TTC549 (cell line): ENCODE measurements at regions not wholly inside any gene's neighbourhood (a gene's known extent, or its start where the extent isn't known, plus 50 kb on each side); places are given as distances from the start of the nearest gene placed in this dataset.
"Not testable (repeated sequence)": the region's sequence is repeated elsewhere in the genome, so short reads cannot be mapped to it uniquely, and the experiment has no call there.

ENCODE experiments used
- FAIRE-seq: peaks from 2 replicates; lab custom pipeline; 2012; peaks lifted over from hg19 to GRCh38; lab: Jason Lieb, UNC

DNA sequence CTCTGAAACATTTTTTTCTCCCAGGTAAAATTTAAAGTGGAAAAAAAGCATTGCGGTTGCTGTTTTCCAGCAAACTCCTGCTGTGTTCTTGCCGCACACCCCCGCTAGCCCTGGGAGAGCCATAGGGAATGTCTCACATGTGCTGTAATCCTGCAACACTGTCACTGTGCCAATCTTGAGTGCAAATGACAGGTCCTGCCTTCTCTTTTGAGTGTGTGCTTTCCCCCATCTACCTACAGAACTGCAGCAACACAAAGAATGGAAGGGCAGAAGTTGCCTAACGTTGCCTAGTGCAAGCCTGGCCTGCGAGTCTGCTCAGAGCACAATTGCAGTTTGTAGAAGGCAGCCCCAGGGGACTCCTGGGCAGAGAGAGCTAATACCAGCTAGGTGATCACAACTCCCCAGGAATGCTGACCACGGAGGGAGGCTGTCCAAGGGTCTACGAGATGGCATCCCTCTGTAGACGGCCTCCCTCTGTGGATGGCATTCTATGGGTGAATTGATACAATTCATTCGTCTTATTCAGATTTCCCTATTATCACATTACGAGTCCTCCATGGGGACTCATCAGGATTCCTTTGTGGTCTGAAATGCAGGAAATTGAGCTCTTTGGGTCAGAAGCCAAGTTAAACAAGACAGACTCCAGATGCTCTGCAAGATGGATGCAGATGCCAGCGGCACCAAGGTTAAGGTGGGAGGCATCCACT is 172.6 kb upstream of the S1PR3 start:
- no peak for FAIRE-seq

DNA sequence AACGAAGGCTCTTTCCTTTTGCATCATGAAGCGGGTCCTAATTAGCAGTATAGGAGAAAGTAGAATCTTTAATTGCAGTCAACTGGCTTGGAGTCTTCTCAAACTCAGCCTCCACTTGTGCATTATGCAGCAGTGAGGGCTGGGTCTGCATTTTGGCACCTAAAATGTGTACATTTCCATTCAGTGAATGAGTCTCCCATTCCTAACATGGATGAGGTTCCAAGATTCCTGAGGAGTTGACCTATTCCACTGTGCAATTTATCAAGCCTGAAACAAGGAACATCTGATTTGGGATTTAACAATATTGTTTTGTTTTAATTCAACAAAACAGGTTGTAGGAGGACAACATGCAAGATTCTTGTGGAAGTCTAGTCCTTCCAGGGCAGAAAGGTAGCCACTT is 171.8 kb upstream of the S1PR3 start:
- FAIRE-seq: no peak

DNA sequence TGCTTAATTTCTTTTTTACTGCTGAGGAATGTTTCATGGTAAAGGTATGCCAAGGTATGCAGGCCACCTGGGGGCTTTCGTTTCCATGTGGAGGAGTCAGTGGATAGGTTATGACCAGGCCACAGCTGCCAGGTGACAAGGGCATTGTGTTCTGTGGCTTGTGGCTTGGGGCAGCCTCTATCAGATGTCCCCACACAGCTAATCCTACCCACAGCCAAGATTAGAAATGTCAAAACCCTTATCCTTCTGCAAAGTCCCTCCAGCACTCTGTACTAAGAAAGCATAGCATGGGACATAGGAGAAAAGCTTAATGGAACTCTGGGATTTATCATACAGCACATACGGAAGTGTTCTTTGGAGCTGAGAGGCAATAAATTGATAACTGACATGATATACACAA is 171.2 kb upstream of the S1PR3 start:
- FAIRE-seq: no peak

DNA sequence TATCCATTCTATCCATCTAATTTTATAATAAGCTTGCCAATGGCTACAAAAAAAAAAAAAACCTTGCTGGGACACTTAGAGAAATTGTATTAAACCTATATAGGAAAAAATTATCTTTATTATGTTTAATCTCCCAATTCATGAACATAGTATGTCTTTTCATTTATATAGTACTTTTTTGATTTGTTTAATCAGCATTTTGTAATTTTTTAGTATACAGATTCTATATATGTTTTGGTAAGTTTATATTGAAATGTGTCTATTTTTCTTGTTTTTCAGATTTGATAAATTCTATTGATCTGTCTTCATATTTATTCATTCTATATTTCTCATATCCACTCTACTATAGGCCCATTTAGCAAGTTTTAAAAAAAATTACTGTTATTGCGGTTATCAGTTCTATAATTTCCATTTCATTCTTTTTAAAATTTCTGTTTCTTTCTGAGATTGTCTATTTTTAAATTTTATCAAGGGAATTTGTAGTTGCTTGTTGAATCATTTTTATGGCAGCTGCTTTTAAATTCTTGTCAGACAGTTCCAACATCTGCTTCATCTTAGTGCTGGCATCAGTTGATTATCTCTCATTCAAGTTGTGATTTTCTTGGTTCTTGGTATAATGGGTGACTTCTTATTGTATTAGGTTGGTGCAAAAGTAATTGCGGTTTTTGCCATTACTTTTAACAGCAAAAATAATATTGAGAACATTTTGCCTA is 170.1 kb upstream of the S1PR3 start:
- FAIRE-seq: no peak

DNA sequence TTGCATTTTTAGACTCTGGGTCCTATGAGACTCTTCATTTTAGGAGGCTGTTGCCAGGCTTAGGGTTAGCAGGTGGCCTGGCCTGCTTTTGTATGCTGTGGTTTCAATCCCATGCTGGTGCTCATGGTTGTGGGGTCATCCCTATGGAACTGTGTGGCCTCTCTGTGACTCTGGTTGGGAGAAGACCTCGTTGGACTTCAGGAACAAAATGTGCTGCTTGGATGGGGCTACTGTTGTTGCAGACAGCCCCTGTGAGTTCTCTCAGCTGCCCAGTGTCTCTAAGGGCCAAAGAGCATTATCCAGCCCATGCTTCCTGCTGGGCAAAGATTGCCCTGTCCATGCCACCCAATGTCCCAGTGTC is 169.5 kb upstream of the S1PR3 start:
- no peak for FAIRE-seq

DNA sequence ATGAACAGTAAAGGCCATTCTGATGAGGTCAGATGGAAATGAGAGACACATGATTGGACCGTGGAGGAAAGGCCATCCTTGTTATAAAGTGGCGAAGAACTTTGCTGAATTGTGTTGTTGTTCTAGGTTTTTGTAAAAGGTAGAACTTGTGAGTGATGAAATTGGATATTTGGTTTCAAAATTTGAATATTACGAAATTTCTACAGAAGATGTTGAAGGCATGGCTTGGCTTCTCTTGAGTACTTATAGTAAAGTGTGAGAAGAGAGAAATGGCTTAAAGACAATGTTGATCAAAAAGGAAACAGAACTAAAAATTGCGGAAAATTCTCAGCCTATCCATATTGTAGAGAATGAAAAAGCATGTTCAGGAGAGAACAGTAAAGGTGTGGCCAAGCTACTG is 166.6 kb upstream of the S1PR3 start:
- no peak for FAIRE-seq

DNA sequence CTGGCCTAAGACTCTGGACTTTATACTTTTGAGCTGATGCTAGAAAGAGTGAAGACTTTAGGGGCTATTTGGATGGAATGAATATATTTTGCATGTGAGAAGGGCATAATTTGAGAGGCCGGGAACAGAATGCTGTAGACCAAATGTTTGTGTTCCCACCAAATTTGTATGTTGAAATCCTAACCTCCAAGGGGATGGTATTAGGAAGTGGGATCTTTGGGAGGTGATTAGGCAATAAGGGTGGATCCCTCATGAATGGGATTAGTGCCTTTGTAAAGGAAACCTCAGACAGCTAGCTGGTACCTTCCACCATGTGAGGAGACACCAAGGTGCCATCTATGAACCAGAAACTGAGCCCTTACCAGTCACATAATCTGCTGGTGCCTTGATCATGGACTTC is 165.1 kb upstream of the S1PR3 start:
- no peak for FAIRE-seq

DNA sequence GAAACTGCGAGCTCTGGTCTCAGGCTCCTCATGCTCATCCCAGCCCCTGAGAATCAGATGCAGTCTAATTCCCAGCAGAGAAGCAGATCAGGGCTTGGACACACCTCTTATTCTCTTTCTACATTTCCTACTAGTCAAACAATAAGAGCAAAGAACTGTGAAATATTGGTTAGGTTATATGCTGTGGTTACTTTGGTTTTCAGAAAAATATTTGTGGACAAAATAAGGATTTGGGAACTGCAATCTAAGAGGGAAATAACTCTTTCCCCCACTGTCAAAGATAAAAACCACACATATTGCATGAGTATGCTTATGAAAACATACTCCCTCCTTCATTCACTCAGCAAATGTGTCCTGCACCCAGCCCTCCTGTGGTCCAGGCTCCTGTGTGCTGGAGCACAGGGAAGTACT is 164.5 kb upstream of the S1PR3 start:
- FAIRE-seq: no peak

DNA sequence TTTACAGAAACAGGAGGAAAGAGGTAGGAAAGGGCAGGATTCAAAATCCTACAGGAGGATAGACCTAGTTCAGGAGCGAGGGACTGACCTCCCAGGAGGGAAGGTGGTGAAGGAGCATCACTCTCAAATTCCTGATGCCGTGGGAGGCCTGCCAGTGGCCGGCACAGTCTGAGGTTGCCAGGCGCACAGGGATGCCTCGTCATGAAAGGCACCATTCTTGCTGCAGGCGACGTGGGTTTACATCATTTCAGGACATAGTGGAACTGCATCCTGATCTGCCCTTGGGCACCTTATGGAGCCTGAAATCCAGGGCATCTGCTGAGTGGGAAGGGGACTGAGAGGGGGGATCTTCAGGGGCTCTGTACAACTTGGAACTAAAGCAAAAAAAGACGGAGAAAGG is 163.2 kb upstream of the S1PR3 start:
- no peak for FAIRE-seq

DNA sequence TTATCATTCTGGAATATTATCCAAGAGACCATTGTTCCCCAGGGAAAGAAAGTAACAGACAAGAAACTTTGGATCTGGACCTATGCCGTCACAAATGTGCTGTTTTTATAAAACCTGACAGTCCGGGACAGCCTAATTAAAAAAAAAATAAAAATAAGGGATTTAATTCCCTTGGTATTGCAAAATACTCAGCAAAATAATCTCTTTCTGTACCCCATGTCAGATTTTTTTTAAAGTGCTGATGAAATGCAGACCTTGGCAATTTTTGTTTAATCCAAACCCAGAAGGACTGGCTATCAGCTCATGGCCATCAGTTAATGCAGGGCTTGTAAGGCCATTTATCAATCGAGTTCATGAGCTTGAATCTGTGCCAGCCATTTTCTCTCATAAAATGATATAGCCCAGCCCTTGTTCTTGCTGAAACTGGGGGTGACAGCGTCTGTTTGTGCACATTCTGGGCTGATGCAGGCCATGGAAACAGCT is 162.7 kb upstream of the S1PR3 start:
- no peak for FAIRE-seq

DNA sequence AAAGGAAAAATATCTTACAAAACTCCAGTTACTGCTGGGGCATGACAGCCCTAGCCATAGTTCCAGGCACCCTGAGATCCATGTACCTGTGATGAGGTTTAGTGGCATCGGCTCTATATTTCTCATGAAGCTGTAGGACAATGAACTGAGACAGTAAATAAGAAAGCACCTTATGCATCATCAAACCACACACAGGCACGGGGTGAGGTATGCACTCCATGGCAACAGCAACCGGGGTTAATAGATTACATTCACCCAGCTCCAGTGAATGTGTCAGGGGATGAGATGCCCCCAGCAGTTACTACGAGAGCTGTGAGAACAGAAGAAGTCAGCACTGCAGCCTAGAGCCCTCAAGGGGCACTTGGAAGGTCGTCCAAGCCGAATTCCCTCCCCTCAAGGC is 162.0 kb upstream of the S1PR3 start:
- FAIRE-seq: no peak

DNA sequence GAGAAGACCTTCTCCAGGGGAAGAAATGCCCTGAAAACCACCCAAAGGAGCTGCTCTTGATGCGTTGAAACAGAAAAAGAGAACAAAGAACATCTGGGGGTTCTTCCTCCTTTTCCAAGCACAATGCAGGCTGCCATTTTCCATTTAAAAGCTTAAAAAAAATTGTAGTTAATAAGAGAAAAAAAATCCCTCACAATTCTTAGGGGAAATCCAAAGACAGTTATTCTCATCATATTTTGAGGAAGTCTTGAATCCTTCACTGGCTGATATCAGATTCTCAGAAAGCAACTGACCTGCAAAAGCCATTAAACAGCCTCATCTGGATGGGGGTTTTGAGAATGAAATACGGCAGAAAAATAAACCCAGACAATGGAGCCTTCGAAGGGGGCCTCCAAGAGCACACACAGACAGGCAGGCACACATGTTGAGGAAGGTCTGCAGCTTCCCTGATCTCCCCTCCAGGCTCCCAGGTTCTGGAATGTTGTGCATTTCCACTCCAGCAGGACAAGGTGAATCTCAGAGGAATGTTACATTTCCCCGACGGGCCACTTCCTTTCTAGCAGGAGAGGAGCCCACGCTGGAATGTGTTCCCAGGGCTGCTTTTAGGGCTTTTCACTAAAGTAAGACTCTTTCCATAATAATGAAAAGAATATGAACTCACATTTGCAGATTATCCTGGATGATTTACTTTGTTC is 159.4 kb upstream of the S1PR3 start:
- FAIRE-seq: no peak

DNA sequence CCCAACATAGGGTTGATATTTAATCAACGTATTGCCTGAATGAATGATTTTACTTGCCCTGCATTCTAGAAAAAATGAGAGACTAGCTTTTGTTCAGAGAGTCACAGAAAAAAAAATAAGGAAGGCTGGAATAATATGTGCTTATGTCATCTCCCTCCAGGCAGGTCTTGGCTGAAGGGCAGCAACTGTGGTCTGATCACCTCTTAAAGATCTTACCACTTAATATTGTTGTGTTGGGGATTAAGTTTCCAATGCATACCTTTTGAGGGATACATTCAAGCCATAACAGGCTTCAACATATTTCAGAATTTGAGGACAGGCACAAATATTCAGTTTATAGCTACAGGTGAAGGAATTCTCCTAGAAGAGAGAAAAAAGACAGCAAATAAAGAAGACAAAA is 157.3 kb upstream of the S1PR3 start:
- no peak for FAIRE-seq

DNA sequence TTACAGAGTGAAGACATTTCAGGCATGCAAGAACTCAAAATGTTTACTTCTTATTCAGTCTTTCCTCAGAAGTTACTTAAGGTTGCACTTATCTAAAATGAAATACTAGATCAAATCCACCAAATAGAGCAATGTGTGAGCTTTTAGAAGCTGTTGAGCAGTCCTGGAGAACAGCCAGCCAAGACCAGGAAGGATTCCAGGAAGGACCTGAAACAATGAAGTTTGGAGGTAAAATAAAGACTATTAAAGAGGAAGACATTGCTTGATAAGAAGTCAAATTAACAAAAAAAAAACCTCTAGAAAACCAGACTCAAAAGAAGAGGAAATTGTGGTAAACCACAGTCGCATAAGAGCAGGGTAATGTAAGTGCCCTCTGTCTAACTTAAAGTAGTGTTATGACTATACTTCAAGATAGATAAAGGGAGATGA is 156.2 kb upstream of the S1PR3 start:
- FAIRE-seq: no peak

DNA sequence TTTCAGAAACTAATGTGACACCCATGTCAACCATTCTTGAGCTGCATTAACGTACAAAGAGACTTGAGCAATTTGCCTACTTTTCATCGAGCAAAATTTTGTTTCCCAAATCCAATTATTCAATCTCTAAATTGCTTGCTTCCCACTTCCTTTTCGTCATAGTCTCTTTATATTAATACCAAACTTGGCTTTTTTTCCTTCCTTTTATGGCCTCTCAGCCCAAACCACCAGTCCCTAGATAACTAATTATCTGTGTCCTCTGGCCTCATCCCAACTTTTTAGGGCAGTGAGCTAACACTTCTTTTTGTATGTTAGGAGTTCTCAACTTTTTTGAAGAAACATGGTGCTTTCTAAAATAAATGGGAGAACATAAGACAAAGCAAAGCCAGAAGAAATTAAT is 155.5 kb upstream of the S1PR3 start:
- no peak for FAIRE-seq

DNA sequence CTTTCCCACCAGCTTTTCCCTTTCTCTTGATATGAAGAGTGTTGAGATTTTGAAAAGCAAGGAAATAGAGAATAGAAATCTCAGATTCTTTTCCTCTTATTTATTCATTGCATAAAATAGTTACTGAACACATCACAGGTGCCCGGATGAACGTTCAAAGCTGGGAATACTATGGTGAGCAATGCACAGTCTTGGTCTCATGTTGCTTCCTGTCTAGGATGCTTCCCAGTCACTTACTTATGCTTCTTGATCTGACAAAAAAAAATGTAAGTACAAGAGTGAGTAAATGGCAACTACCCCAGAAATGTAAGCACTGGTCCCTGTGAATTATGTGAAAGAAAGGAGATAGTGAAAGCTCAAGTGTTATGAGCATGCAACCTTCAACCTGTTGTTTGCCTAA is 153.5 kb upstream of the S1PR3 start:
- FAIRE-seq: no peak

DNA sequence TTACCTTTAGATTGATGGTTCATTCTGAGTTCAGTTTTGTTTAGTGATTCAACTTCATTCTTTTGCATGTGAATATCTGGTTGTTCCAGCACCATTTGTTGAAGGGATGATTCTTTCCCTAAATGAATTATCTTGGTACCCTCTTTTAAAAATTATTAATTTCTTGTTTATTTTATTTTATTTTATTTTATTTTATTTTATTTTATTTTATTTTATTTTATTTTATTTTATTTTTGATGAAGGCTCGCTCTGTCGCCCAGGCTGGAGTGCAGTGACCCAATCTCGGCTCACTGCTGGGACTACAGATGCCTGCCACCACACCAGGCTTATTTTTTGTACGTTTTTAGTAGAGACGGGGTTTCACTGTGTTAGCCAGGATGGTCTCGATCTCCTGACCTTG is 141.4 kb upstream of the S1PR3 start:
- FAIRE-seq: not testable (repeated sequence)

DNA sequence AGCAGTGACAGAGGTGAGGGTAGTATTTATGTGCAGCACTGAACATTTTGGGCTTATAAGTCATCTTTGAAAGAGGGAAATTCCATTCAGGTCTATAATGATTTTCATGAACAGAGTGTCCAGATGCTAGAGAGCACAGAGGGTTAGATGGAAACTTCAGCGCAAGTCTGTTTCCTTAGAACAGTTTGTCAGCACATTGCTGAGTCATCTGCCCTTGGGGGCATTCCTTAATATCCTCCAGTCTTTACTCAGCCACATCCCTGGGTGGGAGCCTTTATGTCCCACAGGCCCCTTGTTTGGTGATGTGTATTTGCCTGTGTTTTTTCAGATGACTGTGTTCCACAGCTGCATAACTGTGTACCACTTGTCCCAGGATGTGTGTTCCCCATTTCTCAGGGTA is 138.5 kb upstream of the S1PR3 start:
- no peak for FAIRE-seq

DNA sequence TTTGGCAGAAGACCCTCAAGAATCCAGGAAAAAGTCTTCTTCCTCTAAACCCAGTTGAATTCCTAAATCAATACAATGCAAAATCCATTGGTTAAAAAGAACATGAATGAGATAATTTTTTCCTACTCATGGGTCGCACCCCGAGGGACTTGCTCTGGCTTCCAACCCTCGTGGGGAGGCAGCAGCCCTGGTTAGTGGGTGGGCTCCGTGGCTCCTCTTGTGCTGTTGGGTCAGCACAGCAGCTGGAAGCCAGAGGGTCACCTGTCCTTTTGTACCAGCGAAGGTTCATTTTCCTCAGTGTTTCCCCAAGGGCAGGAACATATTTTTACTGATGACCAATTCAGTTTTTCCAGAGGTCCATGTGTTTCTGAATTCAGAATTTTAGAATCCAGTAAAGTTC is 120.6 kb upstream of the S1PR3 start:
- FAIRE-seq: no peak

DNA sequence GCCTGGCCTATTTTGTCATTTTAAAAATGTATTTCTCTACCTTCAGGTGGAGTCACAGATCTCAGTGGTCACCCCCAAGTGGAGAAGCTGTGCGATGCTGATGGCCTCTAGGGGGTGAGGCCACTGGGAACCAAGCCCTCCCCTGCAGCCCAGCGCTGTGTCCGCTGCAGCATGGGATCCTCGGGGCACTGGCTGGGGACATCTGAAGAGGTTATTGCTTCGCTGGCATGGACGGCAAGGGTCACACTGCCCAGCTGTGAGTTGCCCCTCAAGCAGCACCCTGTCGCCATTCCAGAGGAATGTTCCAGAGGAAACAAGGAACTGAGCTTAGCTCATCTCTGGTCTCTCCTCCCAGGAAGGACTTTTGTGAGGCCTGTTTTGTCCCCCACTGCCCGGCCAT is 119.6 kb upstream of the S1PR3 start:
- no peak for FAIRE-seq

DNA sequence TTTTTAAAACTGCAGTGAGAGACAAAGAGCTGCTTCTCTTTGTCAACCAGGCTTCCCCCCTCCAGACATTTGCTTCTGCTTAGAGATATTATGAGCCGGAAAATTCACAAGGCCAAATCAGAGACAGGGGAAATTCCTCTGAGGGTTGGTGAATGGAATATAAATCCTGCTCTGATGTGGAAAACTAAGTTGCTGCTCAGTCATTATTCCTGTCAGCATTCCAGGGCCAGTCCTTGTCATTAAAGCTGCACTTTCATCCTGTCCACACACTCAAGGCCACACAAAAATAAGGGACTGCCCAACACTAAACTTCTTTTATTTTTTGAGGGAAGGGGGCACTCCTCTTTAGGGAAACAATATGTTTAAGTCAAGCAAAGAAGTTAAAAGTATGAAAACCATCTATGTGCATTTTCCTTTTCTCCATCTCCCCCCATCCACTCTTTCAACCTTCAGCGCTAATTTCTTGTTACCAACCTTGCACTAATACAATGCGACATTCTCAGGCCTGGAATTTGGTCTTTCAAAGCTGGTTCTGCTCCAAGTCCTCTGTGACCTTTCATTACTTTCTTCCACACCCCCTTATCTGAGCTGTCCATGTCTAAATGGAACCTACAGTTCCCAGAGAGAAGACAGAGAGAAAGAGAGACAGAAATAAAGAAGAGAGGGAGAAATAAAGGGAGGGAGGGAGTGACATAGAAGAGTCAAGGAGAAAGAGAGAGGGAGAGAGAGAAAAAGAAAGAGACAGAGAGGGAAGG is 118.9 kb upstream of the S1PR3 start:
- no peak for FAIRE-seq

DNA sequence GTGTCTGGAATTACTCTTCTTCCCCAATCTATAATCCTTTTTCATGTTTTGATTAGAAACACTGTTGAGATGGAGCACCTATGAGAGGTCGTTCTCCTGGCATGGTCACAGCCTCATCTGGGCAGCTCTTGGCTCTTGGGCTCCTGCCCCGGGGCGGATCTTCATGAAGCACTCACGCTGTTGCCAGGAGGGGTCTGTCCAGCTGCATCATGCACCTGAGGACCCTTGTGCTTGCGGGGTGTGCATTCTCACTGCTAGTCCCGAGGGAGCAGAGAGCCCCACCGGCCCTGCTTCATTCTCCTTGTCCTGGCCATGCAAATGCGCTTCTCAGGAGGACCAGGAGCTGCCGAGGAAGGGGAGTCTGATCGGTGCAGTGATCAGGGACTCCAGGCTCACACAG is 117.6 kb upstream of the S1PR3 start:
- no peak for FAIRE-seq

DNA sequence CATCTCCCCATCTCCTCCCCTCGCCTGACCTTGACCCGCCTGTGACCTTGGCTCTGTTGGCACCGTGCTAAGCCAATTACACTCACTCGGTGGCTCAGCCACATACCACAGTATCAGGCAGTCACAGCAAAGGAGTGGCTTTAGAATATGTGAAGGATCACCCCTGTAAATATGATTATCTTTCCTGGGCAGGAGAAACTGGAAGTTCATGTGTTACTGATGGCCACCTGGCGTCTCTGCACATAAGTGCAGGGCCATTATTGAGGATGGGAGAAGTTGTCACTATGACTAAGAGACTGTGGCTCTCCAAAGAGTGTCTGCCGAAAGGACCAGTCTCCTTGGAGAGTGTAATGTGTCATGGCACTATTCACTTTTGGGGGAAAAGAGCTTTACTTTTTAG is 116.9 kb upstream of the S1PR3 start:
- no peak for FAIRE-seq
